ENCODE measurements at regions not wholly inside any gene's neighbourhood (a gene's known extent, or its start where the extent isn't known, plus 50 kb on each side); places are given as distances from the start of the nearest gene placed in this dataset.

GRCh38 chr14:97712471-97712870 lies 915.3 kb downstream of the VRK1 start:
- no peak for DNase-seq
- TF ChIP-seq CTCF (IDR thresholded peaks at IDR 0.05; ENCODE audit: partially characterized antibody, unreplicated experiment), result no peak
- Mint-ChIP-seq H3K4me3 (ENCODE audit: unreplicated experiment) (no peak overlapping the region), H3K4me1 (ENCODE audit: low read depth, unreplicated experiment) (no peaks in the 10 kb centered on the region), H3K36me3 (ENCODE audit: unreplicated experiment) (no peaks in the 10 kb centered on the region), H3K9me3 (ENCODE audit: unreplicated experiment) (no peaks in the 10 kb centered on the region), H3K27ac (ENCODE audit: unreplicated experiment) (no peak overlapping the region), H3K27me3 (ENCODE audit: unreplicated experiment) (peaks cover 2% of the 10 kb centered on the region)

- H3K36me3 Mint-ChIP-seq (ENCODE audit: unreplicated experiment), result no peaks in the 10 kb centered on the region
- no peak for TF ChIP-seq CTCF (IDR thresholded peaks at IDR 0.05; ENCODE audit: partially characterized antibody, unreplicated experiment)
- no peak overlapping the region for H3K4me3 Mint-ChIP-seq (ENCODE audit: unreplicated experiment)
- no peak overlapping the region for H3K27ac Mint-ChIP-seq (ENCODE audit: unreplicated experiment)
- H3K9me3 Mint-ChIP-seq (ENCODE audit: unreplicated experiment), result no peaks in the 10 kb centered on the region
- DNase-seq, result no peak
- H3K27me3 Mint-ChIP-seq (ENCODE audit: unreplicated experiment), result peaks cover 2% of the 10 kb centered on the region
- H3K4me1 Mint-ChIP-seq (ENCODE audit: low read depth, unreplicated experiment), result no peaks in the 10 kb centered on the region
Observed at GRCh38 chr14:97713023-97713422, 915.8 kb downstream of the VRK1 start.

GRCh38 chr14:97718886-97719442 lies 921.8 kb downstream of the VRK1 start:
- Mint-ChIP-seq H3K4me1 (ENCODE audit: low read depth, unreplicated experiment) (no peaks in the 10 kb centered on the region), H3K4me3 (ENCODE audit: unreplicated experiment) (no peak overlapping the region), H3K27ac (ENCODE audit: unreplicated experiment) (no peak overlapping the region), H3K36me3 (ENCODE audit: unreplicated experiment) (peaks cover 6% of the 10 kb centered on the region), H3K27me3 (ENCODE audit: unreplicated experiment) (peaks cover under 1% of the 10 kb centered on the region), H3K9me3 (ENCODE audit: unreplicated experiment) (no peaks in the 10 kb centered on the region)
- DNase-seq, result no peak
- no peak for TF ChIP-seq CTCF (IDR thresholded peaks at IDR 0.05; ENCODE audit: partially characterized antibody, unreplicated experiment)

GRCh38 chr14:97719931-97720330 lies 922.7 kb downstream of the VRK1 start:
- peaks cover 6% of the 10 kb centered on the region for H3K36me3 Mint-ChIP-seq (ENCODE audit: unreplicated experiment)
- H3K4me1 Mint-ChIP-seq (ENCODE audit: low read depth, unreplicated experiment), result no peaks in the 10 kb centered on the region
- no peak overlapping the region for H3K27ac Mint-ChIP-seq (ENCODE audit: unreplicated experiment)
- H3K27me3 Mint-ChIP-seq (ENCODE audit: unreplicated experiment), result no peaks in the 10 kb centered on the region
- peaks cover 2% of the 10 kb centered on the region for H3K9me3 Mint-ChIP-seq (ENCODE audit: unreplicated experiment)
- DNase-seq, result no peak
- no peak for TF ChIP-seq CTCF (IDR thresholded peaks at IDR 0.05; ENCODE audit: partially characterized antibody, unreplicated experiment)
- no peak overlapping the region for H3K4me3 Mint-ChIP-seq (ENCODE audit: unreplicated experiment)

GRCh38 chr14:97723351-97723750 lies 926.2 kb downstream of the VRK1 start:
- Mint-ChIP-seq H3K36me3 (ENCODE audit: unreplicated experiment) (peaks cover 6% of the 10 kb centered on the region), H3K27me3 (ENCODE audit: unreplicated experiment) (peaks cover 2% of the 10 kb centered on the region), H3K4me3 (ENCODE audit: unreplicated experiment) (no peak overlapping the region), H3K27ac (ENCODE audit: unreplicated experiment) (no peak overlapping the region), H3K4me1 (ENCODE audit: low read depth, unreplicated experiment) (peaks cover 6% of the 10 kb centered on the region), H3K9me3 (ENCODE audit: unreplicated experiment) (peaks cover 2% of the 10 kb centered on the region)
- DNase-seq, result no peak
- TF ChIP-seq CTCF (IDR thresholded peaks at IDR 0.05; ENCODE audit: partially characterized antibody, unreplicated experiment), result no peak
